ENCODE measurements at regions not wholly inside any gene's neighbourhood (a gene's known extent, or its start where the extent isn't known, plus 50 kb on each side); places are given as distances from the start of the nearest gene placed in this dataset.

DNA sequence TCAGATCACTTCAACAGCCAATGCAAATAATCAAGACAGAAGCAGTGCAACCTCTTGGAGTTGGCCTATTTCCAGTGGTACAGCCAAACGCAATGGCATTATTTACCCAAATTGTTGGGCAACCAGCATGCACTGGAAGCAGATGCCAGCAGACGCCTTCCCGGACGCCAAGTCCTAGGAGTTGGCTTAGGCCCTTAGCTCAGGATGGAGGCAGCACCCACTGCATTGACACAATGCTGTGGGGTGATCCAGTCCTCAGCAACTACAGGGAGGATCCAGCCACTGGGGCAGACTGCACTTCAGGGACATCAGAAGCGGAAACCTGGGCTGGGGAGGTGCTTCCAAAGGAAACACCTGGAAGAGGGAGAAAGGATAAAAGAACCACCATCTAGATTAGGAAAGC, 290.4 kb downstream of the FAM43A start:
- intact Hi-C loops (cut with DNase I; ENCODE audit: low total_unique reads) = no loop called here
- Histone ChIP-seq H3K4me1 (no peaks in the 10 kb centered on the region), H3K36me3 (no peaks in the 10 kb centered on the region), H3K4me3 (no peak overlapping the region), H3K9me3 (no peaks in the 10 kb centered on the region), H3K27ac (no peak overlapping the region), H3K27me3 (no peaks in the 10 kb centered on the region)
- DNase-seq (ENCODE audit: low spot score in 2 of 2) = peak; percentile 35 to 62
- TF ChIP-seq POLR2AphosphoS5 (IDR thresholded peaks at IDR 0.05) (peak in 1 of 3 donors; percentile 46), CTCF (IDR thresholded peaks at IDR 0.05) (no peak)

GRCh38 chr3:194976874-194977273, 291.2 kb downstream of the FAM43A start:
- TF ChIP-seq POLR2AphosphoS5 (IDR thresholded peaks at IDR 0.05) (no peak), POLR2A (IDR thresholded peaks at IDR 0.05) (no peak), CTCF (IDR thresholded peaks at IDR 0.05) (no peak)
- no peaks in the 10 kb centered on the region for H3K27me3 ChIP-seq
- H3K4me3 ChIP-seq = no peak overlapping the region
- intact Hi-C loops (cut with DNase I; ENCODE audit: low total_unique reads) = no loop called here
- no peak for DNase-seq (ENCODE audit: low spot score in 2 of 2)
- H3K4me1 ChIP-seq = no peaks in the 10 kb centered on the region
- H3K36me3 ChIP-seq = no peaks in the 10 kb centered on the region
- H3K9me3 ChIP-seq = peaks cover 0 to 2% of the 10 kb centered on the region in 2 donors
- no peak overlapping the region for H3K27ac ChIP-seq

- H3K4me1 ChIP-seq = no peaks in the 10 kb centered on the region
- no peak overlapping the region for H3K4me3 ChIP-seq
- no peaks in the 10 kb centered on the region for H3K36me3 ChIP-seq
- no peak overlapping the region for H3K27ac ChIP-seq
- peak in 1 of 2 donors; percentile 2 for DNase-seq (ENCODE audit: low spot score in 2 of 2)
- H3K27me3 ChIP-seq = no peaks in the 10 kb centered on the region
- intact Hi-C loops (cut with DNase I; ENCODE audit: low total_unique reads) = no loop called here
- no peak for TF ChIP-seq POLR2AphosphoS5 (IDR thresholded peaks at IDR 0.05)
- no peak for TF ChIP-seq POLR2A (IDR thresholded peaks at IDR 0.05)
- no peak for TF ChIP-seq CTCF (IDR thresholded peaks at IDR 0.05)
- peaks cover 0 to 2% of the 10 kb centered on the region in 2 donors for H3K9me3 ChIP-seq
Observed at GRCh38 chr3:194977356-194977755, 291.7 kb downstream of the FAM43A start.

DNA sequence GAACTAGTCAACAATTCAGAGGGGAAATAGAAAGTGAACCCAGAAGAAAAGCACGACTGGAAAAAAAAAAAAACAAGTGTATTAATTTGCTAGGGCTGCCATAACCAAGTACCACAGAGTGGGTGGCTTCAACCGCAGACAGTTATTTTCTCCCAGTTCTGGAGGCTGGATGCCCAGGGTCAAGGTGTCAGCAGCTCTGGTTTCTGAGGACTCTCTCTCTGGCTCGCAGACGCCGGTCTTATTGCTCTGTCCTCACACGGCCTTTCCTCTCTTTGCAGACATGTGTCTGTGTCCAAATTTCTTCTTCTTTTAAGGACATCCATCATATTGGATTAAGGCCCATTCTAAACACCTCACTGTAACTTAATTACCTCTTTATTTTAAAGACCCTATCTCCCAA, 291.8 kb downstream of the XXYLT1 start:
- no peaks in the 10 kb centered on the region for H3K36me3 ChIP-seq
- no peak overlapping the region for H3K4me3 ChIP-seq
- intact Hi-C loops (cut with DNase I; ENCODE audit: low total_unique reads) = no loop called here
- no peaks in the 10 kb centered on the region for H3K4me1 ChIP-seq
- no peak overlapping the region for H3K27ac ChIP-seq
- peak in 1 of 2 donors; percentile 1 for DNase-seq (ENCODE audit: low spot score in 2 of 2)
- no peaks in the 10 kb centered on the region for H3K27me3 ChIP-seq
- TF ChIP-seq POLR2A (IDR thresholded peaks at IDR 0.05) = no peak
- TF ChIP-seq POLR2AphosphoS5 (IDR thresholded peaks at IDR 0.05) = no peak
- no peak for TF ChIP-seq CTCF (IDR thresholded peaks at IDR 0.05)
- peaks cover 0 to 2% of the 10 kb centered on the region in 2 donors for H3K9me3 ChIP-seq

- TF ChIP-seq POLR2A (IDR thresholded peaks at IDR 0.05) = no peak
- TF ChIP-seq POLR2AphosphoS5 (IDR thresholded peaks at IDR 0.05) = no peak
- no peak for TF ChIP-seq CTCF (IDR thresholded peaks at IDR 0.05)
- intact Hi-C loops (cut with DNase I; ENCODE audit: low total_unique reads) = no loop called here
- H3K27me3 ChIP-seq = no peaks in the 10 kb centered on the region
- no peaks in the 10 kb centered on the region for H3K36me3 ChIP-seq
- no peak for DNase-seq (ENCODE audit: low spot score in 2 of 2)
- no peak overlapping the region for H3K27ac ChIP-seq
- H3K4me3 ChIP-seq = no peak overlapping the region
- H3K4me1 ChIP-seq = no peaks in the 10 kb centered on the region
- peaks cover 0 to 2% of the 10 kb centered on the region in 2 donors for H3K9me3 ChIP-seq
Observed at GRCh38 chr3:194982472-194982871, 288.5 kb downstream of the XXYLT1 start.
